K562 (cell line): ENCODE measurements at regions not wholly inside any gene's neighbourhood (a gene's known extent, or its start where the extent isn't known, plus 50 kb on each side); places are given as distances from the start of the nearest gene placed in this dataset.

Experiments
- ATAC-seq: fragments of 200-7000 bp; cut with Tn5 transposase; 3 replicates; pipeline ENCODE4 v1.9.1; 2020; ENCODE audit warnings: moderate library complexity
- BruUV-seq: library from RNA; stranded (reverse); fragments of 400-500 nt; replicated peaks from 2 replicates; lab custom pipeline; 2021; lab: Mats Ljungman, UMichigan
- CTCF ChIA-PET: fragments of 300-600 bp; formaldehyde crosslinking; extraction: SDS; loops from one replicate; lab custom pipeline; 2021; ENCODE audit warnings: low intra/inter-chr PET ratio; lab: Yijun Ruan, JAX
- POLR2A ChIA-PET: fragments of 300-600, 350-650 bp; sonication (Branson Sonifier 250); formaldehyde crosslinking; extraction: SDS; loops from one replicate; lab custom pipeline; 2021; ENCODE audit warnings: antibody characterized with exemption, inconsistent platforms; lab: Yijun Ruan, JAX
- DNase-seq, 4 experiments: peaks; one replicate each; pipeline versions ENCODE4 v3.0.0 to v3.0.0-alpha.2; 2011 to 2018; ENCODE audit warnings: low spot score in 3 of 4, mixed read lengths in 3 of 4; ENCODE audit errors: extremely low read depth in 1 of 4
- FAIRE-seq: peaks from 2 replicates; lab custom pipeline; 2011; peaks lifted over from hg19 to GRCh38; lab: Jason Lieb, UNC
- H2AFZ ChIP-seq: 2 replicates; pipeline ENCODE4 v1.6.0; 2011; ENCODE audit warnings: low read depth, low read length, control low read depth, inconsistent platforms
- H3K27ac ChIP-seq: fragments of 200-600 bp; 3 replicates; pipeline ENCODE4 v1.8.0; 2011; ENCODE audit warnings: low read depth, mild to moderate bottlenecking, control low read depth, inconsistent platforms, low read length, moderate library complexity, mixed read lengths; ENCODE audit errors: extremely low read depth
- H3K27me3 ChIP-seq, 2 experiments: fragments of 300-600 bp in 1 of 2; 2 replicates in 1 of 2; 3 replicates in 1 of 2; pipeline versions ENCODE4 v1.6.0 to v1.8.0; 2011; ENCODE audit warnings: inconsistent platforms in 2 of 2, low read length in 2 of 2, mild to moderate bottlenecking in 1 of 2, mixed read lengths in 1 of 2, moderate library complexity in 1 of 2; ENCODE audit not compliant: control insufficient read depth in 2 of 2, insufficient read depth in 2 of 2
- H3K36me3 ChIP-seq: fragments of 300-600 bp; 3 replicates; pipeline ENCODE4 v1.8.0; 2011; ENCODE audit warnings: mild to moderate bottlenecking, low read length, inconsistent platforms; ENCODE audit not compliant: control insufficient read depth, insufficient read depth
- H3K4me1 ChIP-seq, 2 experiments: fragments of 200-600 bp in 1 of 2; replicated peaks in 1 of 2; 2 replicates in 1 of 2; 3 replicates in 1 of 2; pipeline versions ENCODE4 v1.5.1 to v1.8.0; 2011; ENCODE audit warnings: inconsistent platforms in 2 of 2, low read length in 2 of 2, mild to moderate bottlenecking in 1 of 2, mixed read lengths in 1 of 2, moderate library complexity in 1 of 2; ENCODE audit not compliant: control insufficient read depth in 2 of 2, insufficient read depth in 2 of 2
- H3K4me2 ChIP-seq: 2 replicates; pipeline ENCODE4 v1.6.1; 2011; ENCODE audit warnings: low read length, control low read depth, inconsistent platforms, mixed read lengths; ENCODE audit not compliant: insufficient read depth
- H3K4me3 ChIP-seq: fragments of 200-600 bp; sonication (generic), shearing (Covaris generic); 2 replicates; pipeline ENCODE4 v1.5.1; 2016; ENCODE audit warnings: control low read depth, inconsistent platforms
- H3K79me2 ChIP-seq: fragments of 200-600 bp; 3 replicates; pipeline ENCODE4 v1.8.0; 2011; ENCODE audit warnings: low read length, inconsistent platforms; ENCODE audit not compliant: control insufficient read depth, insufficient read depth
- H3K9ac ChIP-seq, 2 experiments: 2 replicates each; pipeline versions ENCODE4 v1.6.0 to v1.6.1; 2011; ENCODE audit warnings: low read depth in 2 of 2, low read length in 2 of 2, control low read depth in 1 of 2, inconsistent platforms in 1 of 2, mild to moderate bottlenecking in 1 of 2, mixed read lengths in 1 of 2; ENCODE audit not compliant: insufficient read depth in 1 of 2
- H3K9me1 ChIP-seq: one replicate; pipeline ENCODE4 v1.6.0; 2011; ENCODE audit warnings: inconsistent platforms, mild to moderate bottlenecking, low read length, moderate library complexity; ENCODE audit not compliant: control insufficient read depth, insufficient read depth
- H3K9me3 ChIP-seq: replicated peaks from 2 replicates; pipeline ENCODE4 v1.5.1; 2011; ENCODE audit warnings: low read depth, low read length, inconsistent platforms; ENCODE audit not compliant: control insufficient read depth, insufficient read depth
- H4K20me1 ChIP-seq: replicated peaks from 2 replicates; pipeline ENCODE4 v1.6.1; 2011; ENCODE audit warnings: low read length, inconsistent platforms, mixed read lengths; ENCODE audit not compliant: control insufficient read depth, insufficient read depth
- ARID2 ChIP-seq: fragments of 450-650 bp; IDR thresholded peaks from 2 replicates; pipeline ENCODE4 v1.6.1; 2017; ENCODE audit warnings: antibody characterized with exemption, mild to moderate bottlenecking
- NFATC3 ChIP-seq: fragments of 450-650 bp; IDR thresholded peaks from 2 replicates; pipeline ENCODE4 v1.6.1; 2017; ENCODE audit warnings: mild to moderate bottlenecking
- SIN3B ChIP-seq: fragments of 450-650 bp; IDR thresholded peaks from 2 replicates; pipeline ENCODE4 v1.6.1; 2017; ENCODE audit warnings: low read depth, mild to moderate bottlenecking, moderate library complexity
- SOX6 ChIP-seq: fragments of 450-650 bp; IDR thresholded peaks from 2 replicates; pipeline ENCODE4 v1.6.1; 2014; ENCODE audit warnings: mild to moderate bottlenecking
- SRSF9 ChIP-seq: fragments of 200-400 bp; formaldehyde crosslinking; IDR thresholded peaks from 2 replicates; pipeline ENCODE4 v1.6.1; 2017; ENCODE audit warnings: low read depth, low read length, borderline replicate concordance
- ZNF12 ChIP-seq: sonication (generic); formaldehyde crosslinking; IDR thresholded peaks from 2 replicates; pipeline ENCODE4 v1.4.0; 2020; ENCODE audit warnings: mild to moderate bottlenecking, missing genetic modification reagents
- ZNF212 ChIP-seq: fragments of 450-650 bp; formaldehyde crosslinking; IDR thresholded peaks from 2 replicates; pipeline ENCODE4 v1.4.0; 2020; ENCODE audit warnings: mild to moderate bottlenecking
- ZZZ3 ChIP-seq: fragments of 450-650 bp; IDR thresholded peaks from 2 replicates; pipeline ENCODE4 v1.6.1; 2016; ENCODE audit warnings: antibody characterized with exemption, mild to moderate bottlenecking, moderate library complexity
- WGBS: fragments of 100-300 bp; shearing (Covaris generic); methylation state at CpG from one replicate; pipeline ENCODE4 v1.1.6; 2016; ENCODE audit warnings: low coverage, mixed read lengths; ENCODE audit not compliant: insufficient coverage; ENCODE audit errors: missing lambda C conversion rate; 5-methylcytosine and 5-hydroxymethylcytosine counted together
- in situ Hi-C: fragments of 300-500 bp; cut with MboI; formaldehyde crosslinking; loops from 4 replicates; pipeline ENCODE4 v1.15.0; 2018; ENCODE audit warnings: inconsistent platforms, mixed read lengths
- intact Hi-C: fragments of 100-400 bp; cut with micrococcal nuclease; formaldehyde crosslinking; loops from 2 replicates; pipeline ENCODE4 v1.14.2; 2022

- 0% methylated on average over 5 of the region's 5 CpGs for WGBS
- Histone ChIP-seq H3K9me3 (no peaks in the 10 kb centered on the region), H3K9ac (no peak overlapping the region), H3K79me2 (no peaks in the 10 kb centered on the region), H3K27ac (no peak overlapping the region), H3K4me2 (no peak overlapping the region), H3K4me1 (peaks cover 0 to 4% of the 10 kb centered on the region in 2 experiments; a peak in 1 of 5 replicates), H3K27me3 (peaks cover 2 to 41% of the 10 kb centered on the region in 2 experiments; a peak in 2 of 5 replicates), H4K20me1 (peaks cover 5% of the 10 kb centered on the region), H3K36me3 (no peaks in the 10 kb centered on the region), H3K4me3 (no peak overlapping the region), H2AFZ (no peak overlapping the region), H3K9me1 (no peaks in the 10 kb centered on the region)
- intact Hi-C loops (no loop called here), in situ Hi-C loops (no loop called here)
- TF ChIP-seq SIN3B, result no peak
- 0 out of 2 replicates have a peak, but pooled peaks have one; percentile 53 for TF ChIP-seq ZNF12 (CRISPR knock-in tag)
- ATAC-seq (no peak), FAIRE-seq (no peak), DNase-seq (no peak)
- CTCF ChIA-PET, result no interaction called here
- POLR2A ChIA-PET, result interaction anchor here (0.6 kb wide), 1 partner anchor 234 kb away, joined by 3 read pairs; no protein-coding TSS in a partner anchor
- no TSS peak for BruUV-seq
Measured at GRCh38 chr2:121055088-121055487, 229.9 kb downstream of the TFCP2L1 start.

GRCh38 chr2:121055501-121055900 is 229.5 kb downstream of the TFCP2L1 start:
- ATAC-seq, result no peak
- CTCF ChIA-PET, result no interaction called here

More at GRCh38 chr2:121055501-121055900, 229.5 kb downstream of the TFCP2L1 start:
- peaks cover 5% of the 10 kb centered on the region for H4K20me1 ChIP-seq
- peaks cover 2 to 45% of the 10 kb centered on the region in 2 experiments; a peak in 3 of 5 replicates for H3K27me3 ChIP-seq
- H3K27ac ChIP-seq, result no peak overlapping the region
- POLR2A ChIA-PET, result interaction anchor here (0.6 kb wide), 1 partner anchor 234 kb away, joined by 3 read pairs; no protein-coding TSS in a partner anchor
- DNase-seq, result no peak
- no peaks in the 10 kb centered on the region for H3K9me1 ChIP-seq
- WGBS, result 2% methylated on average over 4 of the region's 4 CpGs
- no TSS peak for BruUV-seq
- no peak overlapping the region for H3K4me3 ChIP-seq
- H3K9ac ChIP-seq, result no peak overlapping the region
- H3K36me3 ChIP-seq, result no peaks in the 10 kb centered on the region
- in situ Hi-C loops, result no loop called here
- H3K4me2 ChIP-seq, result no peak overlapping the region
- intact Hi-C loops, result no loop called here
- TF ChIP-seq ZNF212 (CRISPR knock-in tag) (no peak), SRSF9 (no peak), NFATC3 (no peak), ZZZ3 (no peak), SOX6 (no peak), ARID2 (no peak)
- no peaks in the 10 kb centered on the region for H3K79me2 ChIP-seq
- no peak for FAIRE-seq
- H2AFZ ChIP-seq, result no peak overlapping the region
- H3K4me1 ChIP-seq, result peaks cover 0 to 4% of the 10 kb centered on the region in 2 experiments; a peak in 1 of 5 replicates
- H3K9me3 ChIP-seq, result no peaks in the 10 kb centered on the region
